ENCODE measurements at regions not wholly inside any gene's neighbourhood (a gene's known extent, or its start where the extent isn't known, plus 50 kb on each side); places are given as distances from the start of the nearest gene placed in this dataset.
"Not testable (repeated sequence)": the region's sequence is repeated elsewhere in the genome, so short reads cannot be mapped to it uniquely, and the experiment has no call there.

- Histone ChIP-seq H3K4me1 (no peaks in the 10 kb centered on the region), H3K36me3 (no peaks in the 10 kb centered on the region), H3K27ac (replicated peaks) (no peak overlapping the region), H3K9me3 (replicated peaks) (peaks cover 18% of the 10 kb centered on the region), H3K27me3 (ENCODE audit: low read depth) (no peaks in the 10 kb centered on the region), H3K4me3 (no peak overlapping the region)
- no peak for TF ChIP-seq CTCF (IDR thresholded peaks at IDR 0.05; ENCODE audit: borderline replicate concordance)
- no peak for DNase-seq
- intact Hi-C loops (cut with micrococcal nuclease): no loop called here
Observed at GRCh38 chr3:95228416-95228815, 1165.6 kb downstream of the NSUN3 start.

GRCh38 chr3:95235916-95236315, 1173.1 kb downstream of the NSUN3 start:
- Histone ChIP-seq H3K36me3 (no peaks in the 10 kb centered on the region), H3K4me1 (no peaks in the 10 kb centered on the region), H3K9me3 (replicated peaks) (no peaks in the 10 kb centered on the region), H3K27me3 (ENCODE audit: low read depth) (no peaks in the 10 kb centered on the region), H3K27ac (replicated peaks) (no peak overlapping the region), H3K4me3 (no peak overlapping the region)
- no peak for TF ChIP-seq CTCF (IDR thresholded peaks at IDR 0.05; ENCODE audit: borderline replicate concordance)
- intact Hi-C loops (cut with micrococcal nuclease): no loop called here
- DNase-seq: no peak

GRCh38 chr3:95237783-95238182, 1174.9 kb downstream of the NSUN3 start:
- no peaks in the 10 kb centered on the region for H3K9me3 ChIP-seq (replicated peaks)
- H3K27me3 ChIP-seq (ENCODE audit: low read depth): no peaks in the 10 kb centered on the region
- TF ChIP-seq CTCF (IDR thresholded peaks at IDR 0.05; ENCODE audit: borderline replicate concordance): no peak
- no peak for DNase-seq
- H3K36me3 ChIP-seq: no peaks in the 10 kb centered on the region
- intact Hi-C loops (cut with micrococcal nuclease): no loop called here
- no peak overlapping the region for H3K27ac ChIP-seq (replicated peaks)
- H3K4me3 ChIP-seq: no peak overlapping the region
- no peaks in the 10 kb centered on the region for H3K4me1 ChIP-seq

GRCh38 chr3:95240395-95240794, 1177.5 kb downstream of the NSUN3 start:
- no peak for TF ChIP-seq CTCF (IDR thresholded peaks at IDR 0.05; ENCODE audit: borderline replicate concordance)
- H3K9me3 ChIP-seq (replicated peaks): no peaks in the 10 kb centered on the region
- intact Hi-C loops (cut with micrococcal nuclease): no loop called here

GRCh38 chr3:95241256-95241655, 1178.4 kb downstream of the NSUN3 start:
- H3K4me3 ChIP-seq; H3K4me1 ChIP-seq; H3K36me3 ChIP-seq; H3K27me3 ChIP-seq (ENCODE audit: low read depth); intact Hi-C loops (cut with micrococcal nuclease); H3K9me3 ChIP-seq (replicated peaks); DNase-seq; H3K27ac ChIP-seq (replicated peaks): not testable (repeated sequence)

More at GRCh38 chr3:95240395-95240794, 1177.5 kb downstream of the NSUN3 start:
- no peaks in the 10 kb centered on the region for H3K36me3 ChIP-seq
- H3K4me1 ChIP-seq: no peaks in the 10 kb centered on the region
- no peak overlapping the region for H3K4me3 ChIP-seq
- H3K27ac ChIP-seq (replicated peaks): no peak overlapping the region
- H3K27me3 ChIP-seq (ENCODE audit: low read depth): no peaks in the 10 kb centered on the region
- no peak for DNase-seq

GRCh38 chr3:95246413-95246812, 1183.6 kb downstream of the NSUN3 start:
- H3K27me3 ChIP-seq (ENCODE audit: low read depth): no peaks in the 10 kb centered on the region
- intact Hi-C loops (cut with micrococcal nuclease): no loop called here
- H3K36me3 ChIP-seq: no peaks in the 10 kb centered on the region
- no peak overlapping the region for H3K27ac ChIP-seq (replicated peaks)
- DNase-seq: no peak
- H3K4me3 ChIP-seq: no peak overlapping the region
- TF ChIP-seq CTCF (IDR thresholded peaks at IDR 0.05; ENCODE audit: borderline replicate concordance): no peak
- H3K9me3 ChIP-seq (replicated peaks): peaks cover under 1% of the 10 kb centered on the region
- H3K4me1 ChIP-seq: no peaks in the 10 kb centered on the region

Data from left ventricle myocardium inferior (tissue), 1 donor.